PC-9 (cell line): ENCODE measurements at regions not wholly inside any gene's neighbourhood (a gene's known extent, or its start where the extent isn't known, plus 50 kb on each side); places are given as distances from the start of the nearest gene placed in this dataset.
"Not testable (repeated sequence)": the region's sequence is repeated elsewhere in the genome, so short reads cannot be mapped to it uniquely, and the experiment has no call there.

ENCODE experiments used
- BruUV-seq: library from RNA; stranded (reverse); fragments of 400-500 nt; replicated peaks from 2 replicates; lab custom pipeline; 2021; lab: Mats Ljungman, UMichigan
- CTCF ChIA-PET: fragments of 300-600 bp; sonication (Branson Sonifier 250); formaldehyde crosslinking; loops from one replicate; lab custom pipeline; 2022; ENCODE audit warnings: antibody characterized with exemption; lab: Charles Lee
- POLR2A ChIA-PET: fragments of 300-600 bp; sonication (Branson Sonifier 250); formaldehyde crosslinking; loops from one replicate; lab custom pipeline; 2022; ENCODE audit warnings: antibody characterized with exemption; ENCODE audit not compliant: unreplicated experiment; lab: Charles Lee
- DNase-seq, 2 experiments: peaks; one replicate each; pipeline versions ENCODE4 v3.0.0 to v3.0.0-alpha.2; 2015 to 2022; ENCODE audit warnings: mixed read lengths in 1 of 2
- H2AFZ ChIP-seq: fragments of 200-600 bp; sonication (generic); 2 replicates; pipeline ENCODE4 v1.8.1; 2017; ENCODE audit warnings: antibody characterized with exemption
- H3F3A ChIP-seq: fragments of 200-600 bp; sonication (generic); 2 replicates; pipeline ENCODE4 v1.8.1; 2017; ENCODE audit warnings: antibody characterized with exemption, mild to moderate bottlenecking, low read depth; ENCODE audit not compliant: insufficient read depth
- H3K27ac ChIP-seq: fragments of 200-600 bp; sonication (generic); 2 replicates; pipeline ENCODE4 v1.6.1; 2016; ENCODE audit warnings: mixed run types
- H3K27me3 ChIP-seq: fragments of 200-600 bp; sonication (generic); 2 replicates; pipeline ENCODE4 v1.6.1; 2016; ENCODE audit warnings: low read depth, mixed run types; ENCODE audit not compliant: insufficient read depth
- H3K36me3 ChIP-seq: fragments of 200-600 bp; sonication (generic); 2 replicates; pipeline ENCODE4 v1.6.1; 2016; ENCODE audit warnings: low read depth, mixed run types
- H3K4me1 ChIP-seq: fragments of 200-600 bp; sonication (generic); replicated peaks from 2 replicates; pipeline ENCODE4 v1.6.1; 2016; ENCODE audit warnings: mixed run types; ENCODE audit not compliant: insufficient read depth
- H3K4me2 ChIP-seq: fragments of 200-600 bp; sonication (generic); 2 replicates; pipeline ENCODE4 v1.6.1; 2017; ENCODE audit warnings: mixed run types
- H3K4me3 ChIP-seq: fragments of 200-600 bp; sonication (generic); 2 replicates; pipeline ENCODE4 v1.6.1; 2016; ENCODE audit warnings: mixed run types
- H3K79me2 ChIP-seq: fragments of 200-600 bp; sonication (generic); 2 replicates; pipeline ENCODE4 v1.6.1; 2017; ENCODE audit warnings: low read depth, mixed run types
- H3K9me2 ChIP-seq: fragments of 200-600 bp; sonication (generic); 2 replicates; pipeline ENCODE4 v1.8.1; 2017; ENCODE audit warnings: mild to moderate bottlenecking; ENCODE audit not compliant: insufficient read depth
- H3K9me3 ChIP-seq: fragments of 200-600 bp; sonication (generic); 2 replicates; pipeline ENCODE4 v1.8.1; 2016; ENCODE audit warnings: low read depth; ENCODE audit not compliant: insufficient read depth
- H4K20me1 ChIP-seq: fragments of 200-600 bp; sonication (generic); 2 replicates; pipeline ENCODE4 v1.8.1; 2017; ENCODE audit not compliant: insufficient read depth
- EZH2 ChIP-seq: fragments of 200-600 bp; sonication (generic); IDR thresholded peaks from 2 replicates; pipeline ENCODE4 v1.8.0; 2017; ENCODE audit warnings: antibody characterized with exemption, low read depth
- intact Hi-C: fragments of 100-400 bp; cut with micrococcal nuclease; formaldehyde crosslinking; loops from one replicate; pipeline ENCODE4 v1.10.0; 2022; ENCODE audit not compliant: unreplicated experiment
- TF ChIP-seq, protein P1 (sequence below): fragments of 200-600 bp; sonication (generic); conservative IDR thresholded peaks from 2 replicates; pipeline ENCODE4 v1.6.1; 2017; ENCODE audit warnings: mixed run types, antibody characterized with exemption, mild to moderate bottlenecking, moderate library complexity

DNA sequence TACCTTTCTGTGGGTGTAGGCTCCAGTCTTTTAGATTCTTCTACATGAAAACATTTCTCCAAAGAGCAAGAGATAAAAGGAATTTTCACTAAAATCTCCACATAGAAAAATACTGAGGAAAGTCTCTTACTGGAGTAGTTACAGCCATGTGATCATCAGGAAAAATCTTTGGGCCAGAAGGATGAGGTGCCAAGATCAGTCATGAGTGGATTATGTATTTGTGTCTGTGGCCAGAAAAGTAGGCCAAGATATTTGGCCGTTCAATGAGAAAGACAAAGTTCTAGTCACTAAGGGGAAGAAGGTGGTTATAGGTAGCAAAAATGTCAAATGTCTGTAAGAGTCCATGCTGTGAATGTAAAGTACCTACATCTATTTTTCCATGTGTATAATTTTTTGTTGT, 339.3 kb downstream of the NSUN3 start:
- H3K4me1 ChIP-seq: no peaks in the 10 kb centered on the region
- intact Hi-C loops: no loop called here
- CTCF ChIA-PET: no interaction called here
- H2AFZ ChIP-seq: no peak overlapping the region
- H3K27me3 ChIP-seq: no peaks in the 10 kb centered on the region
- no peaks in the 10 kb centered on the region for H3K9me2 ChIP-seq
- no peaks in the 10 kb centered on the region for H3F3A ChIP-seq
- BruUV-seq: no TSS peak
- H3K4me3 ChIP-seq: no peak overlapping the region
- POLR2A ChIA-PET: no interaction called here
- DNase-seq: no peak
- H3K9me3 ChIP-seq: no peaks in the 10 kb centered on the region
- H4K20me1 ChIP-seq: no peaks in the 10 kb centered on the region; the same call in 1 of the 2 replicates
- TF ChIP-seq, protein P1, sequence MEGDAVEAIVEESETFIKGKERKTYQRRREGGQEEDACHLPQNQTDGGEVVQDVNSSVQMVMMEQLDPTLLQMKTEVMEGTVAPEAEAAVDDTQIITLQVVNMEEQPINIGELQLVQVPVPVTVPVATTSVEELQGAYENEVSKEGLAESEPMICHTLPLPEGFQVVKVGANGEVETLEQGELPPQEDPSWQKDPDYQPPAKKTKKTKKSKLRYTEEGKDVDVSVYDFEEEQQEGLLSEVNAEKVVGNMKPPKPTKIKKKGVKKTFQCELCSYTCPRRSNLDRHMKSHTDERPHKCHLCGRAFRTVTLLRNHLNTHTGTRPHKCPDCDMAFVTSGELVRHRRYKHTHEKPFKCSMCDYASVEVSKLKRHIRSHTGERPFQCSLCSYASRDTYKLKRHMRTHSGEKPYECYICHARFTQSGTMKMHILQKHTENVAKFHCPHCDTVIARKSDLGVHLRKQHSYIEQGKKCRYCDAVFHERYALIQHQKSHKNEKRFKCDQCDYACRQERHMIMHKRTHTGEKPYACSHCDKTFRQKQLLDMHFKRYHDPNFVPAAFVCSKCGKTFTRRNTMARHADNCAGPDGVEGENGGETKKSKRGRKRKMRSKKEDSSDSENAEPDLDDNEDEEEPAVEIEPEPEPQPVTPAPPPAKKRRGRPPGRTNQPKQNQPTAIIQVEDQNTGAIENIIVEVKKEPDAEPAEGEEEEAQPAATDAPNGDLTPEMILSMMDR: no peak
- TF ChIP-seq EZH2: no peak
- H3K79me2 ChIP-seq: no peaks in the 10 kb centered on the region
- no peak overlapping the region for H3K4me2 ChIP-seq
- no peaks in the 10 kb centered on the region for H3K36me3 ChIP-seq
- no peak overlapping the region for H3K27ac ChIP-seq

DNA sequence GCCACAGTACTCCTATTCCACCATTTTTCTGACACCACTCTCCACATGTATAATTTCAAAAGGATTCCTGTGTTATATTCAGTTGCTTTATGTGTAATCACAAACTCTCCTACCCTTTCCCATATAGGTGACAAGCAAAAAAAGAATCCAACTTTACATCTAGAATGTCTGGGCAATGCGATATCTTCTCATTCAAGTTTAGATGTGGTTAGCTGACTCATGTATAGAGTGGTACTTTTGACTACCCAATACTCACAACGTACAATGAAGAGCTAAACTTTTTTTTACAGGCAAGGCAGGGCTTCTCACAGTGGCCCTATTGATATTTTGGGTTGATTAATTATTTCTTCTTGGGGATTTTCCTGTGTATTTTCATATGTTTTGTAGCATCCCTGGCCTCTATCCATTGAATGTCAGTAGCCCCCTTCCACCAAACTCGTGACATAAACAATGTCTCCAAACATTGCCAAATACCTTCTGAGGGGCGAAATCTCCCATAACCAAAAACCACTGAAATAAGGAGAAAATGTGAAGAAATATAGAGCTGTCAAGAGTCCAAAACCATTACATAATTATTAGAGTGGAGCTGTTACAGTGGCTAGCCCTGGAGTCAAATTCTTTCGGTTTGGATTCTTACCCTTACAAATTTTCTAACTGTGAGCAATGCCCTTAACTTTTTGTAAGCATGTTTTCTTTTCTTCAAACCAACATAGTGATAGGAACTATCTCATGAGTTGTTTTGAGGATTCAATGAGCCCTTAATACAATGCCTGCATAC, 342.6 kb downstream of the NSUN3 start:
- ChIA-PET POLR2A (no interaction called here), CTCF (no interaction called here)
- Histone ChIP-seq H3K36me3 (no peaks in the 10 kb centered on the region), H3K4me3 (no peak overlapping the region), H4K20me1 (no peaks in the 10 kb centered on the region; the same call in 1 of the 2 replicates), H3F3A (no peaks in the 10 kb centered on the region), H3K9me3 (no peaks in the 10 kb centered on the region), H3K4me1 (no peaks in the 10 kb centered on the region), H3K79me2 (no peaks in the 10 kb centered on the region), H3K27me3 (no peaks in the 10 kb centered on the region), H3K9me2 (no peaks in the 10 kb centered on the region), H2AFZ (no peak overlapping the region), H3K27ac (no peak overlapping the region), H3K4me2 (no peak overlapping the region)
- TF ChIP-seq, protein P1: no peak
- no peak for TF ChIP-seq EZH2
- no TSS peak for BruUV-seq
- intact Hi-C loops: no loop called here
- no peak for DNase-seq

DNA sequence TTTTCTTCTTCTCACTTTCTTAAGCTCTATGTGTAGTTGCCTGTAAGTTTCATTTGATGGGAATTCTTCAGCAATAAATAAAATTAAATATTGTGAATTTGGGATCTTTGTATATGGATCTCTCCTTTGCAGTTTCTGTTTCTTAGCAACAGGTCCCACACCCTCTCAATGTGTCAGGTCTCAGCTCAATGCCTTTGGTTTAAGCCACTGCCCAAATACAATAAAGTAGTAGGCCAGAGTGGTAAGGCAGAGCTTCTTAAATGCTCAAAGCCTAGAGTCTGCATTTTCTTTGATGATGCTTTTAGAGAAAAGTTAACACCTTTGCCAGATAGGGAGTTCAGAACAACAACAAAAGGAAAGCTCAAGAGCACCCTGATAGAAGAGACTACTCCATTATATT, 343.7 kb downstream of the NSUN3 start:
- Histone ChIP-seq H3K4me2 (no peak overlapping the region), H3K9me2 (no peaks in the 10 kb centered on the region), H3K9me3 (no peaks in the 10 kb centered on the region), H3K27me3 (no peaks in the 10 kb centered on the region), H3K36me3 (no peaks in the 10 kb centered on the region), H3K27ac (no peak overlapping the region), H3K4me3 (no peak overlapping the region), H3K4me1 (no peaks in the 10 kb centered on the region), H3K79me2 (no peaks in the 10 kb centered on the region), H2AFZ (no peak overlapping the region), H4K20me1 (no peaks in the 10 kb centered on the region), H3F3A (no peaks in the 10 kb centered on the region)
- no peak for TF ChIP-seq EZH2
- TF ChIP-seq, protein P1: no peak
- ChIA-PET POLR2A (no interaction called here), CTCF (no interaction called here)
- BruUV-seq: no TSS peak
- intact Hi-C loops: no loop called here
- no peak for DNase-seq

DNA sequence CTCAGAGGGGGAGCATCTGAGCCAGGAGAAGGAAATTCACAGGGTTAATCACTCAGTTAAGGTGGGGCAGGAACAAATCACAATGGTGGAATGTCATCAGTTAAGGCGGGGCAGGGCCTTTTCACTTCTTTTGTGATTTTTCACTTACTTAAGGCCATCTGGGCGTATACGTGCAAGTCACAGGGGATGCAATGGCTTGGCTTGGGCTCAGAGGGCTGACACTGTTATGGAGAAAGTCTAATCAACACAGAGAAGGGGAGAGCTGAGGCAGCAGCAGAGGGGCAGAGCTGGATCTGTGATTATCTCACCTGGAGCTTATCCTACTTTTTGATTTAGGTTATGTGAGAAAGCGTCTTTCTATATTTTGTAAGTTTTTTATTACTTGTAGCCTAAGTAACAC, 350.1 kb downstream of the NSUN3 start:
- CTCF ChIA-PET, H3K79me2 ChIP-seq, H3K36me3 ChIP-seq, BruUV-seq, H3K27me3 ChIP-seq, H3K27ac ChIP-seq, intact Hi-C loops, H4K20me1 ChIP-seq, H3K4me1 ChIP-seq, H3F3A ChIP-seq, H2AFZ ChIP-seq, DNase-seq, POLR2A ChIA-PET, H3K4me3 ChIP-seq, H3K9me2 ChIP-seq, H3K9me3 ChIP-seq, H3K4me2 ChIP-seq: not testable (repeated sequence)
